ENCODE measurements at regions not wholly inside any gene's neighbourhood (a gene's known extent, or its start where the extent isn't known, plus 50 kb on each side); places are given as distances from the start of the nearest gene placed in this dataset.
"Not testable (repeated sequence)": the region's sequence is repeated elsewhere in the genome, so short reads cannot be mapped to it uniquely, and the experiment has no call there.

DNA sequence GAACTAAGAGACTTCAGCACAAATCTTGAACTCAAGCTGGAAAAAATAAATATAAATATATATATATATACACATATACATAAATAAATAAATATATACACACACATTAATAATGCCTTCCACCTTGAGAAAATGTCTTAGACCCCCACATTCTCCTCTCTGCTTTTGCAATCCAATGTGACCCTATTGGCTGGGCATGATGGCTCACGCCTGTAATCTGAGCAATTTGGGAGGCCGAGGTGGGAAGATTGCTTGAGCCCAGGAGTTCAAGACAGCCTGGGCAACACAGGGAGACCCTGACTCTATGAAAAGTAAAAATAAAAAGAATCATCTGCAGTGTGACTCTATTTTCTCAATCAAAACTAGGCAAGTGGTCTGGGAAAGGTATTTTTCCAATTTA, 424.1 kb upstream of the NFE2L3 start:
- FAIRE-seq (no peak), DNase-seq (ENCODE audit: insufficient read length, low spot score) (no peak)
- TF ChIP-seq POLR2A (IDR thresholded peaks at IDR 0.05; ENCODE audit: low read depth, low read length), result no peak
- TF ChIP-seq SPI1 (IDR thresholded peaks at IDR 0.05; ENCODE audit: low read depth, low read length), result no peak
- no peak for TF ChIP-seq POU2F2 (IDR thresholded peaks at IDR 0.05; ENCODE audit: low read depth, low read length)
- TF ChIP-seq TAF1 (IDR thresholded peaks at IDR 0.05; ENCODE audit: low read depth, low read length), result no peak
- TF ChIP-seq PAX5 (IDR thresholded peaks at IDR 0.05; ENCODE audit: insufficient read depth, low read length, severe bottlenecking), result no peak
- TF ChIP-seq POLR2AphosphoS5 (IDR thresholded peaks at IDR 0.05; ENCODE audit: low read depth, low read length), result no peak

DNA sequence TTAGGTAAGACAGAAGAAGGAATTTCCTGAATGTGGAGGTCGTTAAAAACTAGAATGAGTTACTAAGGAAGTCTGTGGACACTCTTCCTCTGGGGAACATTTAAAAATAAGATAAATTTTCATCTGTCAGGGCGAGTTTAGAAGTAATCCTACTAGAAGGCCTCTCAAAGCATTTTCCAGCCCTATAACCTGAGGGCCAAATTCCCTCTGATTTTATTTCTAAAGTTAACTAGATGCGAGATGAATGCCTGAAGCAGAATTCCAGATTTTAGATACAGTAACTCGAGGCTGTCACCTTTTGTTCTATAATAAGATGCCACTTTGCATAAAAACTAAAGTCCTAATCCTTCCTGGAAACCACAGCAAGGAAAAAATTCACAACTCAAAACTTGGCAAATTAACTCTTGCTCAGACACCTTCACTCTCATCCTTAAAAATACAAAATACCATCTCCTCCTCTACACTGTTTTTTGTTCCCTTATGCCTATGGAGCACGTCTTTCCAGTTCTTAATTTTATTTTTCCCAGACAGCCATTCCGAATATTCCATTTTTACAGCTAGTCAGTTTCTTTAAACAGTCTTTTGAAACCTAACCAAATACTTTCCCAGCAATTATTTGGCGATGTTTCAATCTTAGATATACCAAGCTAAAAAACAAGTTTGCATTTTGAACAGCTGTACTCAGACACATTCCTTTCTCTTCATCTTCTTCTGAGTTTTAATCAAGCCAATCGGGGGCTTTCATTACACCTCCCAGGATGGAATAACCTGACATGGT, 420.7 kb upstream of the NFE2L3 start:
- DNase-seq (ENCODE audit: insufficient read length, low spot score), result no peak
- TF ChIP-seq POLR2A (IDR thresholded peaks at IDR 0.05; ENCODE audit: low read depth, low read length) (no peak), TAF1 (IDR thresholded peaks at IDR 0.05; ENCODE audit: low read depth, low read length) (no peak), SPI1 (IDR thresholded peaks at IDR 0.05; ENCODE audit: low read depth, low read length) (no peak), POU2F2 (IDR thresholded peaks at IDR 0.05; ENCODE audit: low read depth, low read length) (no peak), PAX5 (IDR thresholded peaks at IDR 0.05; ENCODE audit: insufficient read depth, low read length, severe bottlenecking) (no peak), POLR2AphosphoS5 (IDR thresholded peaks at IDR 0.05; ENCODE audit: low read depth, low read length) (no peak)
- FAIRE-seq, result no peak

DNA sequence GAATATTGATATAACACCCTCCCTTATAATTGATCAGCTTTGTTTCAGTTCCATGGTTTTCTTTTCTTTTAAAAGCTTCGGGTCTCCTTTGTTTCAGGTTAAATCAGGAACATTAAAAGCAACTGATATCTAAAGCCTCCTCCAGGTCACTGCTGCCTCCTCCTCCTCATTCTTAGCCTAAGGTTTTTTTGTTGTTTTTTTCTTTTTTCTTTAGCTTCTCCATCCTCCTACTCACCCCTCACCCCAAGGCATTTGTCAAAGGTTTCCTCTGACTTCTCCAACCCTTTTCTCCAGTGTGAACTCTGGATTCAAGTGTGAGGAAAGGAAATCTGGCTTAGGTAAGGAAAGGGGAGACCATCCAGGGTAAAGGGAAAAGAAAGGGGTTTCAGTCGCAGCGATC, 420.2 kb upstream of the NFE2L3 start:
- TF ChIP-seq POLR2A (IDR thresholded peaks at IDR 0.05; ENCODE audit: low read depth, low read length) (no peak), PAX5 (IDR thresholded peaks at IDR 0.05; ENCODE audit: insufficient read depth, low read length, severe bottlenecking) (no peak), TAF1 (IDR thresholded peaks at IDR 0.05; ENCODE audit: low read depth, low read length) (no peak), SPI1 (IDR thresholded peaks at IDR 0.05; ENCODE audit: low read depth, low read length) (no peak), POLR2AphosphoS5 (IDR thresholded peaks at IDR 0.05; ENCODE audit: low read depth, low read length) (no peak), POU2F2 (IDR thresholded peaks at IDR 0.05; ENCODE audit: low read depth, low read length) (no peak)
- no peak for FAIRE-seq
- DNase-seq (ENCODE audit: insufficient read length, low spot score), result no peak

DNA sequence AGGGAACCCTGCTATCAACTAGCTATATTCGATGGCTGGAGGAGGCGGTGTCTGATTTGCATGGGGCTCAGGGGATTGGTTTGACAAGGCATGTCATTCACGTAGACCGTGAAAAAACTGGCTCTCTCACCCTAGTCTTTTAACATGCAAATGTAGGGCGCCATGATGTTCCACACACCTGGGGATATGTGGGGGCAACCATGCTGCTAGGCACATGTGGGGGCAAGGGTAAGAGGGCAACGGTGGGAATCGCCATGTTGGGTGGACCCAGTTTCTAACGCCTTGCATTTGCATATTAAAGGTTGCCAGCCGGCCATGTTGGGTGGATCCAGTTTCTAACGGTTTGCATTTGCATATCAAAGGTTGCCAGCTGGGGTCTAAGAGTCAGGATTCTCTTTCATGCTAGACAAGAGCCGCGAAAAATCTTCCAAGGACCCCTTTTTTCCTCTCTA, 419.2 kb upstream of the NFE2L3 start:
- DNase-seq (ENCODE audit: insufficient read length, low spot score) (no peak), FAIRE-seq (no peak)
- TF ChIP-seq POU2F2 (IDR thresholded peaks at IDR 0.05; ENCODE audit: low read depth, low read length) (no peak), TAF1 (IDR thresholded peaks at IDR 0.05; ENCODE audit: low read depth, low read length) (no peak), POLR2AphosphoS5 (IDR thresholded peaks at IDR 0.05; ENCODE audit: low read depth, low read length) (no peak), POLR2A (IDR thresholded peaks at IDR 0.05; ENCODE audit: low read depth, low read length) (no peak), SPI1 (IDR thresholded peaks at IDR 0.05; ENCODE audit: low read depth, low read length) (no peak), PAX5 (IDR thresholded peaks at IDR 0.05; ENCODE audit: insufficient read depth, low read length, severe bottlenecking) (no peak)

DNA sequence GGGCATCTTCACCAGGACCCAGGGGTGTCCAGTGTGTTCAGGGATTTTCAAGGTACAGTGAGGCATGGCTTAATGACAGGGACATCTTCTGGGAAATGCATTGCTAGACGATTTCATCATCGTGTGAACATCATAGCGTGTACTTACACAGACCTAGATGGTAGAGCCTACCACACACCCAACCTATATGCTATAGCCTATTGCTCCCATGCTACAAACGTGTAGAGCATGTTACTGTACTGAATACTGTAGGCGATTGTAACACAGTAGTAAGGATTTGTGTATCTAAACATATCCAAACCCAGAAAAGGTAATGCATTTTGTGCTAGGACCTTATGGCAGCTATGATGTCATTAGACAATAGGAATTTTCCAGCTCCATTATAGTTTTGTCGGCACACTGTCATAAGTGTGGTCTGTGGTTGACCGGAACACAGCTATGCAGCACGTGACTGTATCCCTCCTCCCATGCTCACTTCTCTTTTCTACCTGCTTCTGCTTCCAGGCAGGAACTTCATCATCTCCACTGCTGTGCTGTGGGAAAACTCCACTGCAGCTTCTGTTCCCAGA, 416.2 kb upstream of the NFE2L3 start:
- FAIRE-seq (no peak), DNase-seq (ENCODE audit: insufficient read length, low spot score) (no peak)
- TF ChIP-seq PAX5 (IDR thresholded peaks at IDR 0.05; ENCODE audit: insufficient read depth, low read length, severe bottlenecking), result no peak
- no peak for TF ChIP-seq POLR2A (IDR thresholded peaks at IDR 0.05; ENCODE audit: low read depth, low read length)
- TF ChIP-seq TAF1 (IDR thresholded peaks at IDR 0.05; ENCODE audit: low read depth, low read length), result no peak
- TF ChIP-seq POLR2AphosphoS5 (IDR thresholded peaks at IDR 0.05; ENCODE audit: low read depth, low read length), result no peak
- no peak for TF ChIP-seq SPI1 (IDR thresholded peaks at IDR 0.05; ENCODE audit: low read depth, low read length)
- TF ChIP-seq POU2F2 (IDR thresholded peaks at IDR 0.05; ENCODE audit: low read depth, low read length), result no peak

DNA sequence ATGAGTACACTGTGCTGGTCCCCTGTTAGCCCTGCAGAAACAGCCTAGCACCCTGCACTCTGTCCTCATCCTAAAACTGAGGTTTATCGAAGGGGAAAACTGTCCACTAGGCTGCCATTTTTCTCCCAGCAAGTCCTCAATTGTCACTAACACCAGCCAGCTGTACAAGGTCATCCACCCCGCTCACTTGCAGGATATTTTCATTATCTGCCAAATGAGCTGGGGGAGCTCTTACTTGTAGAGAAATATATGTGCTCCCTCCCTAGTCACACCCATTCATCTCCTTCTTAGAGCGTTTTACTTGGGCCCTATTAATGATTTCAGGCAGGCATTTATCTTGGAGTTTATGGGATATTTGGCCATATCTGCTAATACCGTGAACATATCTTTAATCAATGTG, 413.5 kb upstream of the NFE2L3 start:
- no peak for DNase-seq (ENCODE audit: insufficient read length, low spot score)
- no peak for FAIRE-seq
- TF ChIP-seq POLR2A (IDR thresholded peaks at IDR 0.05; ENCODE audit: low read depth, low read length), result no peak

DNA sequence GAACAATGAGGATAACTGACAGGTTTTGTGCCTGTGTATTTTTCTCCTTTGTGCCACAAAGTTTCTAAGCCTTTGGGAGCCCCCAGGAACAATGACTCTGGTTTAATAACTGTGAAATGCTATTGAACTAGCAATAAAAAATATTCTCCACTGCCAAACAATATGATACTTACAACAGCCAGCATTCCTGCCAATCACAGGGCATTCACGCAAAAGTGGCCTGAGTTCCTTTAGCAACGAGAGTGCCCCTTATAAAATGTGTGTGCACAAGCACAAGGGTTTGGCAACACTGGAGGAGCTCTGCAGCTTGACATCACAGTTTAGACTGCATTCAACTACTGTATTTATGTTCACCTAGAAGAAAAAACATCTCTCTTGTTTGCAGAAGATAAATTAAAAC, 412.9 kb upstream of the NFE2L3 start:
- FAIRE-seq, result no peak
- TF ChIP-seq PAX5 (IDR thresholded peaks at IDR 0.05; ENCODE audit: insufficient read depth, low read length, severe bottlenecking) (no peak), TAF1 (IDR thresholded peaks at IDR 0.05; ENCODE audit: low read depth, low read length) (no peak), POU2F2 (IDR thresholded peaks at IDR 0.05; ENCODE audit: low read depth, low read length) (no peak), SPI1 (IDR thresholded peaks at IDR 0.05; ENCODE audit: low read depth, low read length) (no peak), POLR2A (IDR thresholded peaks at IDR 0.05; ENCODE audit: low read depth, low read length) (no peak), POLR2AphosphoS5 (IDR thresholded peaks at IDR 0.05; ENCODE audit: low read depth, low read length) (no peak)
- no peak for DNase-seq (ENCODE audit: insufficient read length, low spot score)

DNA sequence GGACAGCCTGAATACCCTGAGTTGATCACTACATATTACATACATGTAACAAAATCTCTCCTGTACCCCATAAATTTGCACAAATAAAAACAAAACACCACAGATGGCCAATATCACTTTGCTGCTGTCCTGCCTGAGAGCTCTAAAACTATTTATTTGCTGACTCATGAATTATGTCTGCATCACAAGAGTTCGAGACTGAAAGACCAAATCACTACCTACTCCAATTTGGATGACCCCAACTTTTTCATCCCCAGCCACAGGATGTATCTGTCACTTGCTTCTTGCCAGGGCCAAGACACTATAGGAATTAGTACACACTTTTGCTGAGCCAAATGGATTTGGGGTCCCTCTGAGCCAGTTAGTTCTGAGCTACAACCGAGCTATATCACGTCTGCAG, 409.7 kb upstream of the NFE2L3 start:
- DNase-seq (ENCODE audit: insufficient read length, low spot score) (no peak), FAIRE-seq (no peak)
- TF ChIP-seq PAX5 (IDR thresholded peaks at IDR 0.05; ENCODE audit: insufficient read depth, low read length, severe bottlenecking), result no peak
- TF ChIP-seq POU2F2 (IDR thresholded peaks at IDR 0.05; ENCODE audit: low read depth, low read length), result no peak
- no peak for TF ChIP-seq TAF1 (IDR thresholded peaks at IDR 0.05; ENCODE audit: low read depth, low read length)
- TF ChIP-seq POLR2AphosphoS5 (IDR thresholded peaks at IDR 0.05; ENCODE audit: low read depth, low read length), result no peak
- no peak for TF ChIP-seq SPI1 (IDR thresholded peaks at IDR 0.05; ENCODE audit: low read depth, low read length)

DNA sequence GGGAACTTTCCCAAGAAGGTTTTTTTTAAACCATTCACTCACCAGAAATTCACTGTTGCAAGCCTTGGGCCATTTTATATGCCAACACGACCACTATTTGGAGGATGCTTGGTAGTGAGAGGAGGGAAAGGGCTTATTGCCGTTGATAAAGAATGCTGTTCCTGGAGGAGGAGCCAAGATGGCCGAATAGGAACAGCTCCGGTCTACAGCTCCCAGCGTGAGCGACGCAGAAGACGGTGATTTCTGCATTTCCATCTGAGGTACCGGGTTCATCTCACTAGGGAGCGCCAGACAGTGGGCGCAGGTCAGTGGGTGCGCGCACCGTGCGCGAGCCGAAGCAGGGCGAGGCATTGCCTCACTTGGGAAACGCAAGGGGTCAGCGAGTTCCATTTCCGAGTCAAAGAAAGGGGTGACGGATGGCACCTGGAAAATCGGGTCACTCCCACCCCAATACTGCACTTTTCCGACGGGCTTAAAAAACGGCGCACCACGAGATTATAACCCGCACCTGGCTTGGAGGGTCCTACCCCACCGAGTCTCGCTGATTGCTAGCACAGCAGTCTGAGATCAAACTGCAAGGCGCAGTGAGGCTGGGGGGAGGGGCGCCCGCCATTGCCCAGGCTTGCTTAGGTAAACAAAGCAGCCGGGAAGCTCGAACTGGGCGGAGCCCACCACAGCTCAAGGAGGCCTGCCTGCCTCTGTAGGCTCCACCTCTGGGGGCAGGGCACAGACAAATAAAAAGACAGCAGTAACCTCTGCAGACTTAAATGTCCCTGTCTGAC, 408.1 kb upstream of the NFE2L3 start:
- not testable (repeated sequence) for FAIRE-seq; DNase-seq (ENCODE audit: insufficient read length, low spot score)
